H9 (cell line): ENCODE measurements at regions not wholly inside any gene's neighbourhood (a gene's known extent, or its start where the extent isn't known, plus 50 kb on each side); places are given as distances from the start of the nearest gene placed in this dataset.

Source experiments
- DNase-seq: peaks from one replicate; pipeline ENCODE4 v3.0.0-alpha.2; 2017
- H2AFZ ChIP-seq: one replicate; pipeline ENCODE4 v1.6.1; 2013; ENCODE audit warnings: mild to moderate bottlenecking, low read length, control low read depth, moderate library complexity
- H2AK5ac ChIP-seq: 2 replicates; pipeline ENCODE4 v1.6.1; 2013; ENCODE audit warnings: low read length, control low read depth, mixed read lengths; ENCODE audit not compliant: insufficient read length
- H2BK120ac ChIP-seq: one replicate; pipeline ENCODE4 v1.6.1; 2013; ENCODE audit warnings: low read depth, mild to moderate bottlenecking, low read length, control low read depth, inconsistent platforms; ENCODE audit not compliant: poor library complexity, severe bottlenecking
- H2BK12ac ChIP-seq: 2 replicates; pipeline ENCODE4 v1.6.1; 2013; ENCODE audit warnings: low read length, control low read depth, mixed read lengths, low read depth; ENCODE audit not compliant: insufficient read length
- H2BK15ac ChIP-seq: 2 replicates; pipeline ENCODE4 v1.6.1; 2013; ENCODE audit warnings: low read depth, low read length, control low read depth
- H2BK20ac ChIP-seq: one replicate; pipeline ENCODE4 v1.6.1; 2013; ENCODE audit warnings: low read depth, mild to moderate bottlenecking, low read length, control low read depth, inconsistent platforms; ENCODE audit not compliant: poor library complexity, severe bottlenecking
- H2BK5ac ChIP-seq: 2 replicates; pipeline ENCODE4 v1.6.1; 2013; ENCODE audit warnings: low read length, control low read depth, mixed read lengths; ENCODE audit not compliant: insufficient read length
- H3K14ac ChIP-seq: 2 replicates; pipeline ENCODE4 v1.6.1; 2013; ENCODE audit warnings: low read length, control low read depth; ENCODE audit not compliant: insufficient read depth
- H3K18ac ChIP-seq: 2 replicates; pipeline ENCODE4 v1.6.1; 2013; ENCODE audit warnings: low read depth, mild to moderate bottlenecking, mixed read lengths, low read length, control low read depth; ENCODE audit not compliant: insufficient read length
- H3K23ac ChIP-seq: 2 replicates; pipeline ENCODE4 v1.6.1; 2013; ENCODE audit warnings: low read length, control low read depth, mixed read lengths, low read depth; ENCODE audit not compliant: insufficient read length
- H3K23me2 ChIP-seq: 2 replicates; pipeline ENCODE4 v1.6.1; 2013; ENCODE audit warnings: low read depth, mild to moderate bottlenecking, mixed read lengths, low read length, control low read depth; ENCODE audit not compliant: insufficient read length, poor library complexity, severe bottlenecking
- H3K27ac ChIP-seq: 2 replicates; pipeline ENCODE4 v1.5.1; 2013; ENCODE audit warnings: low read length, control low read depth, mixed read lengths, low read depth; ENCODE audit not compliant: insufficient read length
- H3K27me3 ChIP-seq: 2 replicates; pipeline ENCODE4 v1.6.1; 2013; ENCODE audit warnings: low read length, control low read depth, inconsistent platforms; ENCODE audit not compliant: insufficient read depth
- H3K4ac ChIP-seq: 2 replicates; pipeline ENCODE4 v1.6.1; 2013; ENCODE audit warnings: low read depth, mild to moderate bottlenecking, control low read depth, inconsistent platforms, low read length, moderate library complexity
- H3K4me1 ChIP-seq: 2 replicates; pipeline ENCODE4 v1.6.1; 2013; ENCODE audit warnings: low read length, control low read depth, inconsistent platforms; ENCODE audit not compliant: insufficient read depth
- H3K4me2 ChIP-seq: 2 replicates; pipeline ENCODE4 v1.6.1; 2013; ENCODE audit warnings: low read length, control low read depth, mixed read lengths; ENCODE audit not compliant: insufficient read length, insufficient read depth
- H3K56ac ChIP-seq: 2 replicates; pipeline ENCODE4 v1.6.1; 2013; ENCODE audit warnings: low read depth, mild to moderate bottlenecking, mixed read lengths, low read length, control low read depth; ENCODE audit not compliant: insufficient read length
- H3K79me1 ChIP-seq: 2 replicates; pipeline ENCODE4 v1.6.1; 2013; ENCODE audit warnings: low read depth, mild to moderate bottlenecking, moderate library complexity, low read length, control low read depth, inconsistent platforms; ENCODE audit not compliant: insufficient read depth, poor library complexity, severe bottlenecking
- H3K79me2 ChIP-seq: 2 replicates; pipeline ENCODE4 v1.6.1; 2013; ENCODE audit warnings: low read length, control low read depth, inconsistent platforms; ENCODE audit not compliant: insufficient read depth
- H3K9ac ChIP-seq: 2 replicates; pipeline ENCODE4 v1.6.1; 2013; ENCODE audit warnings: low read length, control low read depth, mixed read lengths; ENCODE audit not compliant: insufficient read length; ENCODE audit errors: extremely low read depth
- H3K9me3 ChIP-seq: one replicate; pipeline ENCODE4 v1.6.1; 2013; ENCODE audit warnings: low read depth, low read length, inconsistent platforms; ENCODE audit not compliant: control insufficient read depth
- H3T11ph ChIP-seq: one replicate; pipeline ENCODE4 v1.6.1; 2013; ENCODE audit warnings: mild to moderate bottlenecking, low read length, control low read depth, inconsistent platforms
- H4K20me1 ChIP-seq: one replicate; pipeline ENCODE4 v1.6.1; 2013; ENCODE audit not compliant: control insufficient read depth, insufficient read length, insufficient read depth
- H4K5ac ChIP-seq: 2 replicates; pipeline ENCODE4 v1.6.1; 2013; ENCODE audit warnings: low read depth, mild to moderate bottlenecking, mixed read lengths, low read length, control low read depth; ENCODE audit not compliant: insufficient read length
- H4K8ac ChIP-seq: replicated peaks from 2 replicates; pipeline ENCODE4 v1.6.1; 2013; ENCODE audit warnings: low read length, control low read depth, mixed read lengths, low read depth; ENCODE audit not compliant: insufficient read length
- H4K91ac ChIP-seq: 2 replicates; pipeline ENCODE4 v1.6.1; 2013; ENCODE audit warnings: low read depth, mild to moderate bottlenecking, moderate library complexity, mixed read lengths, low read length, control low read depth; ENCODE audit not compliant: insufficient read length
- H3K27ac Mint-ChIP-seq, 3 experiments: 2 replicates in 2 of 3; 3 replicates in 1 of 3; pipeline ENCODE4 v1.8.0; 2020 to 2021; ENCODE audit warnings: mixed read lengths in 3 of 3, mild to moderate bottlenecking in 1 of 3, moderate library complexity in 1 of 3
- H3K27me3 Mint-ChIP-seq: 2 replicates; pipeline ENCODE4 v1.8.0; 2021; ENCODE audit warnings: low read depth, mild to moderate bottlenecking, moderate library complexity, mixed read lengths
- H3K36me3 Mint-ChIP-seq, 3 experiments: 2 replicates in 2 of 3; 3 replicates in 1 of 3; pipeline ENCODE4 v1.8.0; 2020 to 2021; ENCODE audit warnings: low read depth in 3 of 3, mixed read lengths in 3 of 3; ENCODE audit not compliant: insufficient read depth in 1 of 3
- H3K4me1 Mint-ChIP-seq, 2 experiments: 2 replicates each; pipeline ENCODE4 v1.8.0; 2020; ENCODE audit warnings: mixed read lengths in 2 of 2
- H3K4me3 Mint-ChIP-seq, 2 experiments: 2 replicates in 1 of 2; 3 replicates in 1 of 2; pipeline ENCODE4 v1.8.0; 2020 to 2021; ENCODE audit warnings: mild to moderate bottlenecking in 2 of 2, mixed read lengths in 2 of 2, moderate library complexity in 1 of 2
- H3K9me3 Mint-ChIP-seq, 2 experiments: 2 replicates in 1 of 2; 3 replicates in 1 of 2; pipeline ENCODE4 v1.8.0; 2020; ENCODE audit warnings: mild to moderate bottlenecking in 2 of 2, mixed read lengths in 2 of 2, moderate library complexity in 1 of 2
- WGBS: extraction: QIAGEN DNeasy Blood & Tissue Kit; methylation state at CpG from one replicate; pipeline ENCODE4 v1.1.7; 2013; ENCODE audit warnings: missing lambda C conversion rate, low lambda C conversion rate, mixed read lengths; ENCODE audit not compliant: insufficient read length; ENCODE audit errors: extremely low coverage; 5-methylcytosine and 5-hydroxymethylcytosine counted together
- TF ChIP-seq, protein P1 (sequence below): fragments of 200-600 bp; sonication (generic); conservative IDR thresholded peaks from 3 replicates; pipeline ENCODE4 v1.8.0; 2021; ENCODE audit warnings: antibody characterized with exemption, mild to moderate bottlenecking

DNA sequence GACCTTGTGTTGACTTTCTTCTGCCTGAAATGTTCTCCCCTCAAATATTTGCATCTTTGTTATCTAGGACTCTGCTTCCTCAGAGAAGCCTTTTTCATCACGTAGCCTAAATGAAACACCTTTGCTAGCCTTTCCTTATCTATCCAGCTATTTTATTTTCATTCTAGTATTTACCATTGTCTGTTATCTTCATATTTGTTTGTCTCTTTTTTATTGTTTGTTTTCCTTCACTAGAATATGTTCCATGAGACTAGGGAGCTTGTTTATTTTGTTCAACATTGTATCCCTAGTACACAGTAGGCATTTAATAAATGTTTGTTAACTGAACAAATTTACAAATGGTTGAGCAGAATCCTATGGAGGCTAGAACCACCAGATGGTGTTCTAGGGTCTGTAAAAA is 178.0 kb downstream of the NPR3 start:
- Histone ChIP-seq H2BK120ac (no peak overlapping the region), H3K23me2 (no peaks in the 10 kb centered on the region), H2BK20ac (no peak overlapping the region), H3T11ph (no peak overlapping the region), H3K4me1 (no peaks in the 10 kb centered on the region), H4K91ac (no peak overlapping the region), H3K9me3 (no peaks in the 10 kb centered on the region), H3K23ac (no peak overlapping the region), H2AFZ (no peak overlapping the region), H3K27me3 (no peaks in the 10 kb centered on the region), H3K27ac (no peak overlapping the region), H3K79me2 (no peaks in the 10 kb centered on the region), H2BK12ac (no peak overlapping the region), H3K4me2 (no peak overlapping the region), H3K56ac (no peak overlapping the region), H3K4ac (no peak overlapping the region), H3K14ac (no peak overlapping the region), H3K9ac (no peak overlapping the region), H3K79me1 (no peaks in the 10 kb centered on the region), H2AK5ac (no peak overlapping the region), H4K5ac (no peak overlapping the region), H2BK5ac (no peak overlapping the region), H4K8ac (no peak overlapping the region), H3K18ac (no peak overlapping the region), H4K20me1 (no peaks in the 10 kb centered on the region), H2BK15ac (no peak overlapping the region)
- Mint-ChIP-seq H3K9me3 (peaks cover under 1 to 3% of the 10 kb centered on the region in 2 experiments), H3K27ac (no peak overlapping the region), H3K36me3 (no peaks in the 10 kb centered on the region), H3K27me3 (no peaks in the 10 kb centered on the region), H3K4me1 (no peaks in the 10 kb centered on the region), H3K4me3 (no peak overlapping the region)
- no peak for DNase-seq
- WGBS = no CpG with 5 or more reads among the region's 1 CpG
- TF ChIP-seq, protein P1, sequence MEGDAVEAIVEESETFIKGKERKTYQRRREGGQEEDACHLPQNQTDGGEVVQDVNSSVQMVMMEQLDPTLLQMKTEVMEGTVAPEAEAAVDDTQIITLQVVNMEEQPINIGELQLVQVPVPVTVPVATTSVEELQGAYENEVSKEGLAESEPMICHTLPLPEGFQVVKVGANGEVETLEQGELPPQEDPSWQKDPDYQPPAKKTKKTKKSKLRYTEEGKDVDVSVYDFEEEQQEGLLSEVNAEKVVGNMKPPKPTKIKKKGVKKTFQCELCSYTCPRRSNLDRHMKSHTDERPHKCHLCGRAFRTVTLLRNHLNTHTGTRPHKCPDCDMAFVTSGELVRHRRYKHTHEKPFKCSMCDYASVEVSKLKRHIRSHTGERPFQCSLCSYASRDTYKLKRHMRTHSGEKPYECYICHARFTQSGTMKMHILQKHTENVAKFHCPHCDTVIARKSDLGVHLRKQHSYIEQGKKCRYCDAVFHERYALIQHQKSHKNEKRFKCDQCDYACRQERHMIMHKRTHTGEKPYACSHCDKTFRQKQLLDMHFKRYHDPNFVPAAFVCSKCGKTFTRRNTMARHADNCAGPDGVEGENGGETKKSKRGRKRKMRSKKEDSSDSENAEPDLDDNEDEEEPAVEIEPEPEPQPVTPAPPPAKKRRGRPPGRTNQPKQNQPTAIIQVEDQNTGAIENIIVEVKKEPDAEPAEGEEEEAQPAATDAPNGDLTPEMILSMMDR = no peak
